ENCODE measurements at regions not wholly inside any gene's neighbourhood (a gene's known extent, or its start where the extent isn't known, plus 50 kb on each side); places are given as distances from the start of the nearest gene placed in this dataset.

GRCh38 chr2:19790291-19790690, 111.5 kb downstream of the TTC32 start:
- Histone ChIP-seq H3K27ac (no peak overlapping the region), H3K4me3 (no peak overlapping the region), H3K36me3 (no peaks in the 10 kb centered on the region), H3K4me1 (no peaks in the 10 kb centered on the region), H3K27me3 (ENCODE audit: low read depth) (no peaks in the 10 kb centered on the region), H3K9me3 (no peaks in the 10 kb centered on the region)
- intact Hi-C loops (cut with DNase I), result no loop called here
- TF ChIP-seq CTCF (IDR thresholded peaks at IDR 0.05), result no peak
- no peak for ATAC-seq
- no peak for DNase-seq

- Histone ChIP-seq H3K27me3 (ENCODE audit: low read depth) (no peaks in the 10 kb centered on the region), H3K27ac (no peak overlapping the region), H3K36me3 (no peaks in the 10 kb centered on the region), H3K4me3 (no peak overlapping the region), H3K4me1 (no peaks in the 10 kb centered on the region), H3K9me3 (no peaks in the 10 kb centered on the region)
- intact Hi-C loops (cut with DNase I), result no loop called here
- DNase-seq (no peak), ATAC-seq (no peak)
- no peak for TF ChIP-seq CTCF (IDR thresholded peaks at IDR 0.05)
These were observed 114.6 kb downstream of the TTC32 start for GRCh38 chr2:19787134-19787533.

GRCh38 chr2:19786408-19787058, 115.2 kb downstream of the TTC32 start:
- intact Hi-C loops (cut with DNase I), result no loop called here
- Histone ChIP-seq H3K4me1 (no peaks in the 10 kb centered on the region), H3K36me3 (no peaks in the 10 kb centered on the region), H3K27me3 (ENCODE audit: low read depth) (no peaks in the 10 kb centered on the region), H3K27ac (no peak overlapping the region), H3K9me3 (no peaks in the 10 kb centered on the region), H3K4me3 (no peak overlapping the region)
- DNase-seq (no peak), ATAC-seq (peak in 1 of 2 donors; percentile 39)
- TF ChIP-seq CTCF (IDR thresholded peaks at IDR 0.05), result no peak

GRCh38 chr2:19785867-19786266, 115.9 kb downstream of the TTC32 start:
- no peaks in the 10 kb centered on the region for H3K27me3 ChIP-seq (ENCODE audit: low read depth)
- intact Hi-C loops (cut with DNase I), result no loop called here
- H3K4me3 ChIP-seq, result no peak overlapping the region
- no peaks in the 10 kb centered on the region for H3K9me3 ChIP-seq
- H3K4me1 ChIP-seq, result no peaks in the 10 kb centered on the region
- no peak overlapping the region for H3K27ac ChIP-seq
- ATAC-seq (no peak), DNase-seq (no peak)
- no peaks in the 10 kb centered on the region for H3K36me3 ChIP-seq
- TF ChIP-seq CTCF (IDR thresholded peaks at IDR 0.05), result no peak

- H3K4me1 ChIP-seq, result no peaks in the 10 kb centered on the region
- no peak for DNase-seq
- H3K36me3 ChIP-seq, result no peaks in the 10 kb centered on the region
- intact Hi-C loops (cut with DNase I), result no loop called here
- no peak overlapping the region for H3K4me3 ChIP-seq
- no peaks in the 10 kb centered on the region for H3K9me3 ChIP-seq
- no peak for TF ChIP-seq CTCF (IDR thresholded peaks at IDR 0.05)
- H3K27ac ChIP-seq, result no peak overlapping the region
- ATAC-seq, result no peak
- H3K27me3 ChIP-seq (ENCODE audit: low read depth), result no peaks in the 10 kb centered on the region
These were observed 116.3 kb downstream of the TTC32 start for GRCh38 chr2:19785447-19785846.
